Caco-2 (cell line): ENCODE measurements at regions not wholly inside any gene's neighbourhood (a gene's known extent, or its start where the extent isn't known, plus 50 kb on each side); places are given as distances from the start of the nearest gene placed in this dataset.

Experiments
- BruUV-seq: library from RNA; stranded (reverse); fragments of 400-500 nt; replicated peaks from 2 replicates; lab custom pipeline; 2021; lab: Mats Ljungman, UMichigan
- CTCF ChIA-PET: fragments of 300-600 bp; sonication (Branson Sonifier 250); formaldehyde crosslinking; loops from one replicate; lab custom pipeline; 2022; ENCODE audit warnings: antibody characterized with exemption; lab: Charles Lee
- POLR2A ChIA-PET: fragments of 300-600 bp; sonication (Branson Sonifier 250); formaldehyde crosslinking; loops from one replicate; lab custom pipeline; 2022; ENCODE audit warnings: antibody characterized with exemption; lab: Charles Lee
- DNase-seq, 2 experiments: peaks; one replicate each; pipeline versions ENCODE4 v3.0.0 to v3.0.0-alpha.2; 2020 to 2022
- H3K27me3 ChIP-seq: replicated peaks from 2 replicates; pipeline ENCODE4 v1.6.0; 2011; ENCODE audit warnings: low read length; ENCODE audit not compliant: control insufficient read depth, insufficient read depth
- H3K36me3 ChIP-seq: 2 replicates; pipeline ENCODE4 v1.5.1; 2011; ENCODE audit warnings: low read length; ENCODE audit not compliant: control insufficient read depth, insufficient read depth
- H3K4me1 ChIP-seq: fragments of 250-450 bp; sonication (Bioruptor Pico); 2 replicates; pipeline ENCODE4 v1.5.1; 2020; ENCODE audit warnings: mild to moderate bottlenecking
- H3K4me3 ChIP-seq: 2 replicates; pipeline ENCODE4 v1.5.1; 2011; ENCODE audit warnings: low read depth, mild to moderate bottlenecking, control low read depth, low read length
- H3K9me3 ChIP-seq: fragments of 250-450 bp; sonication (Bioruptor Pico); 2 replicates; pipeline ENCODE4 v1.5.1; 2020; ENCODE audit warnings: mild to moderate bottlenecking, moderate library complexity
- H3K27ac Mint-ChIP-seq: one replicate; pipeline ENCODE4 v1.8.0; 2022; ENCODE audit warnings: mixed read lengths; ENCODE audit not compliant: unreplicated experiment
- H3K27me3 Mint-ChIP-seq: one replicate; pipeline ENCODE4 v1.8.0; 2022; ENCODE audit warnings: mixed read lengths; ENCODE audit not compliant: insufficient read depth, unreplicated experiment
- H3K36me3 Mint-ChIP-seq: one replicate; pipeline ENCODE4 v1.8.0; 2022; ENCODE audit warnings: mild to moderate bottlenecking, mixed read lengths; ENCODE audit not compliant: insufficient read depth, unreplicated experiment
- H3K4me1 Mint-ChIP-seq: one replicate; pipeline ENCODE4 v1.8.0; 2022; ENCODE audit warnings: low read depth, mixed read lengths; ENCODE audit not compliant: unreplicated experiment
- H3K4me3 Mint-ChIP-seq: one replicate; pipeline ENCODE4 v1.8.0; 2022; ENCODE audit warnings: mild to moderate bottlenecking, moderate library complexity, mixed read lengths; ENCODE audit not compliant: unreplicated experiment
- H3K9me3 Mint-ChIP-seq: one replicate; pipeline ENCODE4 v1.8.0; 2022; ENCODE audit warnings: mixed read lengths; ENCODE audit not compliant: unreplicated experiment
- CTCF ChIP-seq, 2 experiments: fragments of 200-600 bp in 1 of 2; IDR thresholded peaks; 1 replicate in 1 of 2; 2 replicates in 1 of 2; pipeline versions ENCODE4 v1.5.1 to v1.8.0; 2011 to 2022; ENCODE audit warnings: antibody characterized with exemption in 1 of 2, control low read depth in 1 of 2, inconsistent platforms in 1 of 2, low read depth in 1 of 2, low read length in 1 of 2, mild to moderate bottlenecking in 1 of 2, moderate library complexity in 1 of 2; ENCODE audit not compliant: insufficient read depth in 1 of 2, severe bottlenecking in 1 of 2, unreplicated experiment in 1 of 2
- intact Hi-C: fragments of 100-400 bp; cut with micrococcal nuclease; formaldehyde crosslinking; loops from one replicate; pipeline ENCODE4 v1.10.0; 2022; ENCODE audit not compliant: unreplicated experiment

GRCh38 chr4:120561648-120562047 lies 360.9 kb downstream of the PRDM5 start:
- POLR2A ChIA-PET = no interaction called here
- Histone ChIP-seq H3K4me1 (no peaks in the 10 kb centered on the region), H3K9me3 (no peaks in the 10 kb centered on the region), H3K36me3 (no peaks in the 10 kb centered on the region), H3K4me3 (no peak overlapping the region), H3K27me3 (no peaks in the 10 kb centered on the region)
- H3K9me3 Mint-ChIP-seq = peaks cover 19% of the 10 kb centered on the region
- TF ChIP-seq CTCF (IDR thresholded peaks at IDR 0.05; ENCODE audit: insufficient read depth in 1 of 2, low read depth in 1 of 2, low read length in 1 of 2, severe bottlenecking in 1 of 2, unreplicated experiment in 1 of 2) = no peak
- no peak overlapping the region for H3K4me3 Mint-ChIP-seq
- CTCF ChIA-PET = no interaction called here
- no peaks in the 10 kb centered on the region for H3K27me3 Mint-ChIP-seq
- H3K36me3 Mint-ChIP-seq = no peaks in the 10 kb centered on the region
- H3K4me1 Mint-ChIP-seq = no peaks in the 10 kb centered on the region
- H3K27ac Mint-ChIP-seq = no peak overlapping the region
- DNase-seq = no peak
- no TSS peak for BruUV-seq
- intact Hi-C loops = loop anchor here (10.0 kb wide), 1 partner anchor 407 kb away; no protein-coding TSS in a partner anchor

GRCh38 chr4:120557372-120557771 lies 365.2 kb downstream of the PRDM5 start:
- Mint-ChIP-seq H3K27ac (no peak overlapping the region), H3K4me3 (no peak overlapping the region), H3K36me3 (no peaks in the 10 kb centered on the region), H3K4me1 (no peaks in the 10 kb centered on the region), H3K9me3 (peaks cover 12% of the 10 kb centered on the region), H3K27me3 (no peaks in the 10 kb centered on the region)
- no peak for TF ChIP-seq CTCF (IDR thresholded peaks at IDR 0.05; ENCODE audit: insufficient read depth in 1 of 2, low read depth in 1 of 2, low read length in 1 of 2, severe bottlenecking in 1 of 2, unreplicated experiment in 1 of 2)
- H3K36me3 ChIP-seq = no peaks in the 10 kb centered on the region
- H3K9me3 ChIP-seq = no peaks in the 10 kb centered on the region
- CTCF ChIA-PET = no interaction called here
- POLR2A ChIA-PET = no interaction called here
- no TSS peak for BruUV-seq
- no peaks in the 10 kb centered on the region for H3K4me1 ChIP-seq
- DNase-seq = no peak
- H3K4me3 ChIP-seq = no peak overlapping the region
- intact Hi-C loops = no loop called here
- no peaks in the 10 kb centered on the region for H3K27me3 ChIP-seq

GRCh38 chr4:120555058-120555457 lies 367.5 kb downstream of the PRDM5 start:
- H3K4me3 Mint-ChIP-seq = no peak overlapping the region
- H3K36me3 Mint-ChIP-seq = no peaks in the 10 kb centered on the region
- no peak for DNase-seq
- no peaks in the 10 kb centered on the region for H3K9me3 ChIP-seq
- ChIA-PET POLR2A (no interaction called here), CTCF (no interaction called here)
- no peaks in the 10 kb centered on the region for H3K27me3 ChIP-seq
- no peaks in the 10 kb centered on the region for H3K9me3 Mint-ChIP-seq
- BruUV-seq = no TSS peak
- no peak for TF ChIP-seq CTCF (IDR thresholded peaks at IDR 0.05; ENCODE audit: insufficient read depth in 1 of 2, low read depth in 1 of 2, low read length in 1 of 2, severe bottlenecking in 1 of 2, unreplicated experiment in 1 of 2)
- H3K4me3 ChIP-seq = no peak overlapping the region
- no peaks in the 10 kb centered on the region for H3K36me3 ChIP-seq
- no peak overlapping the region for H3K27ac Mint-ChIP-seq
- H3K4me1 ChIP-seq = no peaks in the 10 kb centered on the region
- H3K4me1 Mint-ChIP-seq = no peaks in the 10 kb centered on the region
- intact Hi-C loops = no loop called here
- H3K27me3 Mint-ChIP-seq = no peaks in the 10 kb centered on the region
